H1 (cell line): ENCODE measurements at regions not wholly inside any gene's neighbourhood (a gene's known extent, or its start where the extent isn't known, plus 50 kb on each side); places are given as distances from the start of the nearest gene placed in this dataset.
A peak's percentile ranks its signal among the peaks of the same experiment; 100 is the strongest.
"Not testable (repeated sequence)": the region's sequence is repeated elsewhere in the genome, so short reads cannot be mapped to it uniquely, and the experiment has no call there.

Experiments
- CTCF ChIA-PET: fragments of 300-600 bp; sonication (Branson Sonifier 250); formaldehyde crosslinking; loops from one replicate; lab custom pipeline; 2021; ENCODE audit not compliant: partially characterized antibody; lab: Charles Lee
- POLR2A ChIA-PET: fragments of 300-600 bp; sonication (Branson Sonifier 250); formaldehyde crosslinking; loops from one replicate; lab custom pipeline; 2021; ENCODE audit warnings: inconsistent platforms; ENCODE audit not compliant: partially characterized antibody; lab: Charles Lee
- DNase-seq, 2 experiments: peaks; one replicate each; pipeline versions ENCODE4 v3.0.0 to v3.0.0-alpha.2; 2010 to 2022; ENCODE audit warnings: low spot score in 2 of 2, low read depth in 1 of 2, mixed read lengths in 1 of 2
- FAIRE-seq: peaks from 2 replicates; lab custom pipeline; 2011; peaks lifted over from hg19 to GRCh38; lab: Jason Lieb, UNC
- H2AFZ ChIP-seq: 2 replicates; pipeline ENCODE4 v1.8.1; 2012; ENCODE audit warnings: low read length, inconsistent platforms
- H2AK5ac ChIP-seq: 2 replicates; pipeline ENCODE4 v1.6.1; 2013; ENCODE audit warnings: low read depth, low read length
- H2BK120ac ChIP-seq: replicated peaks from 2 replicates; pipeline ENCODE3; 2013; ENCODE audit warnings: low read depth, low read length, inconsistent platforms
- H2BK12ac ChIP-seq: 2 replicates; pipeline ENCODE4 v1.6.1; 2013; ENCODE audit warnings: low read depth, low read length
- H2BK15ac ChIP-seq: 2 replicates; pipeline ENCODE4 v1.6.1; 2013; ENCODE audit warnings: low read length
- H2BK20ac ChIP-seq: 2 replicates; pipeline ENCODE4 v1.6.1; 2013; ENCODE audit warnings: low read length
- H2BK5ac ChIP-seq: 2 replicates; pipeline ENCODE4 v1.6.1; 2013; ENCODE audit warnings: low read depth, low read length
- H3K14ac ChIP-seq: 2 replicates; pipeline ENCODE4 v1.6.1; 2013; ENCODE audit warnings: inconsistent platforms; ENCODE audit not compliant: insufficient read length
- H3K18ac ChIP-seq: 2 replicates; pipeline ENCODE4 v1.6.1; 2013; ENCODE audit warnings: low read length; ENCODE audit errors: extremely low read depth
- H3K23ac ChIP-seq: 2 replicates; pipeline ENCODE4 v1.6.1; 2013; ENCODE audit warnings: inconsistent platforms; ENCODE audit not compliant: insufficient read length
- H3K23me2 ChIP-seq: 2 replicates; pipeline ENCODE4 v1.6.1; 2013; ENCODE audit warnings: low read depth, low read length
- H3K27ac ChIP-seq: 2 replicates; pipeline ENCODE4 v1.6.1; 2011; ENCODE audit warnings: low read depth, low read length, inconsistent platforms
- H3K27me3 ChIP-seq, 4 experiments: replicated peaks in 1 of 4; 1 replicate in 1 of 4; 2 replicates in 3 of 4; pipeline versions ENCODE4 v1.6.1 to v1.8.1; 2011 to 2013; ENCODE audit warnings: low read length in 3 of 4, mild to moderate bottlenecking in 3 of 4, inconsistent platforms in 2 of 4, mixed read lengths in 2 of 4, moderate library complexity in 1 of 4; ENCODE audit not compliant: control insufficient read depth in 3 of 4, insufficient read depth in 3 of 4; ENCODE audit errors: extremely low read depth in 1 of 4
- H3K36me3 ChIP-seq, 4 experiments: 2 replicates each; pipeline versions ENCODE4 v1.6.1 to v1.8.1; 2011 to 2013; ENCODE audit warnings: mild to moderate bottlenecking in 4 of 4, low read length in 3 of 4, moderate library complexity in 2 of 4, control low read depth in 1 of 4, inconsistent platforms in 1 of 4; ENCODE audit not compliant: insufficient read depth in 4 of 4, control insufficient read depth in 2 of 4
- H3K4ac ChIP-seq: replicated peaks from 2 replicates; pipeline ENCODE3; 2013; ENCODE audit warnings: low read length, low read depth, mixed read lengths, inconsistent platforms; ENCODE audit not compliant: insufficient read length
- H3K4me1 ChIP-seq, 4 experiments: replicated peaks in 1 of 4; 1 replicate in 1 of 4; 2 replicates in 3 of 4; pipeline versions ENCODE4 v1.6.1 to v1.8.1; 2011 to 2013; ENCODE audit warnings: low read length in 3 of 4, inconsistent platforms in 2 of 4, mixed read lengths in 1 of 4; ENCODE audit not compliant: insufficient read depth in 4 of 4, control insufficient read depth in 3 of 4
- H3K4me2 ChIP-seq, 2 experiments: 2 replicates each; pipeline versions ENCODE4 v1.6.1 to v1.8.1; 2011 to 2013; ENCODE audit warnings: low read depth in 2 of 2, low read length in 2 of 2, control low read depth in 1 of 2, inconsistent platforms in 1 of 2, mild to moderate bottlenecking in 1 of 2; ENCODE audit not compliant: insufficient read depth in 1 of 2
- H3K4me3 ChIP-seq, 4 experiments: fragments of 200-600, 300-600 bp in 1 of 4; sonication (generic), shearing (Covaris generic), sonication (Bioruptor Twin) in 1 of 4; 2 replicates each; pipeline versions ENCODE4 v1.5.1 to v1.8.1; 2011 to 2016; ENCODE audit warnings: low read length in 4 of 4, low read depth in 3 of 4, control low read depth in 2 of 4, inconsistent platforms in 2 of 4, mild to moderate bottlenecking in 2 of 4, mixed read lengths in 1 of 4, moderate library complexity in 1 of 4; ENCODE audit not compliant: insufficient read depth in 2 of 4; ENCODE audit errors: extremely low read depth in 1 of 4
- H3K56ac ChIP-seq: replicated peaks from 2 replicates; pipeline ENCODE3; 2013; ENCODE audit warnings: low read depth, mild to moderate bottlenecking, mixed read lengths, low read length, inconsistent platforms; ENCODE audit not compliant: insufficient read length
- H3K79me1 ChIP-seq: 2 replicates; pipeline ENCODE4 v1.6.1; 2013; ENCODE audit warnings: low read depth, low read length, control low read depth
- H3K79me2 ChIP-seq, 2 experiments: 2 replicates each; pipeline versions ENCODE4 v1.6.1 to v1.8.1; 2012 to 2013; ENCODE audit warnings: low read length in 2 of 2, mild to moderate bottlenecking in 2 of 2, inconsistent platforms in 1 of 2; ENCODE audit not compliant: insufficient read depth in 2 of 2, control insufficient read depth in 1 of 2
- H3K9ac ChIP-seq, 4 experiments: replicated peaks in 1 of 4; 1 replicate in 1 of 4; 2 replicates in 3 of 4; pipeline versions ENCODE4 v1.6.1 to v1.8.1; 2011 to 2013; ENCODE audit warnings: low read depth in 3 of 4, low read length in 3 of 4, control low read depth in 2 of 4, mild to moderate bottlenecking in 2 of 4, moderate library complexity in 2 of 4, inconsistent platforms in 1 of 4; ENCODE audit errors: extremely low read depth in 1 of 4
- H3K9me3 ChIP-seq, 2 experiments: 2 replicates each; pipeline versions ENCODE4 v1.6.1 to v1.8.1; 2012 to 2013; ENCODE audit warnings: mild to moderate bottlenecking in 2 of 2, moderate library complexity in 2 of 2, control low read depth in 1 of 2, inconsistent platforms in 1 of 2, low read depth in 1 of 2, low read length in 1 of 2, mixed read lengths in 1 of 2; ENCODE audit not compliant: insufficient read depth in 2 of 2
- H4K20me1 ChIP-seq, 2 experiments: replicated peaks in 1 of 2; 2 replicates each; pipeline versions ENCODE3 to v1.8.1; 2011 to 2013; ENCODE audit warnings: inconsistent platforms in 2 of 2, low read length in 2 of 2, mild to moderate bottlenecking in 1 of 2; ENCODE audit not compliant: insufficient read depth in 2 of 2, control insufficient read depth in 1 of 2
- H4K5ac ChIP-seq: 2 replicates; pipeline ENCODE4 v1.6.1; 2013; ENCODE audit warnings: low read length, low read depth, mixed read lengths, inconsistent platforms; ENCODE audit not compliant: insufficient read length
- H4K8ac ChIP-seq: 2 replicates; pipeline ENCODE4 v1.8.0; 2013; ENCODE audit warnings: mild to moderate bottlenecking, moderate library complexity, low read length, inconsistent platforms; ENCODE audit not compliant: insufficient read depth; ENCODE audit errors: extremely low read depth
- H4K91ac ChIP-seq: replicated peaks from 2 replicates; pipeline ENCODE3; 2013; ENCODE audit warnings: low read length, mixed read lengths, inconsistent platforms; ENCODE audit not compliant: insufficient read length
- WGBS, 2 experiments: shearing (Covaris generic) in 1 of 2; methylation state at CpG; one replicate each; pipeline versions ENCODE4 v1.1.6 to v1.1.7; 2013 to 2015; ENCODE audit warnings: low lambda C conversion rate in 2 of 2, mixed read lengths in 2 of 2, inconsistent platforms in 1 of 2, low coverage in 1 of 2, missing lambda C conversion rate in 1 of 2; ENCODE audit not compliant: insufficient replicate concordance in 2 of 2, insufficient coverage in 1 of 2, insufficient read length in 1 of 2; ENCODE audit errors: extremely low coverage in 1 of 2, missing lambda C conversion rate in 1 of 2; 5-methylcytosine and 5-hydroxymethylcytosine counted together

- FAIRE-seq = not testable (repeated sequence)
These were observed 2807.2 kb downstream of the RPIA start for GRCh38 chr2:91498513-91499250.

More at GRCh38 chr2:91498513-91499250, 2807.2 kb downstream of the RPIA start:
- H3K4me2 ChIP-seq, H3K23ac ChIP-seq, H3K18ac ChIP-seq, H3K56ac ChIP-seq, H3K4me1 ChIP-seq, POLR2A ChIA-PET, H2BK15ac ChIP-seq, H4K8ac ChIP-seq, H4K5ac ChIP-seq, CTCF ChIA-PET, H3K79me2 ChIP-seq, H3K4ac ChIP-seq, H3K9me3 ChIP-seq, H3K4me3 ChIP-seq, H2BK20ac ChIP-seq, H3K23me2 ChIP-seq, H2AK5ac ChIP-seq, H3K14ac ChIP-seq, H2AFZ ChIP-seq, H3K27ac ChIP-seq, H2BK120ac ChIP-seq, H3K79me1 ChIP-seq, H3K9ac ChIP-seq, H4K91ac ChIP-seq, H4K20me1 ChIP-seq, H2BK12ac ChIP-seq, H2BK5ac ChIP-seq, H3K36me3 ChIP-seq, H3K27me3 ChIP-seq: not testable (repeated sequence)
- peak in 1 of 2 experiments; percentile 57 for DNase-seq
- WGBS, 2 experiments = 81% methylated on average over 2 of the region's 2 CpGs; no CpG with 5 or more reads in 1 of the 2 experiments
